DMS53 (cell line): ENCODE measurements at regions not wholly inside any gene's neighbourhood (a gene's known extent, or its start where the extent isn't known, plus 50 kb on each side); places are given as distances from the start of the nearest gene placed in this dataset.
"Not testable (repeated sequence)": the region's sequence is repeated elsewhere in the genome, so short reads cannot be mapped to it uniquely, and the experiment has no call there.

Source experiments
- DNase-seq: peaks from one replicate; lab custom pipeline; 2025; lab: John Stamatoyannopoulos, UW

DNA sequence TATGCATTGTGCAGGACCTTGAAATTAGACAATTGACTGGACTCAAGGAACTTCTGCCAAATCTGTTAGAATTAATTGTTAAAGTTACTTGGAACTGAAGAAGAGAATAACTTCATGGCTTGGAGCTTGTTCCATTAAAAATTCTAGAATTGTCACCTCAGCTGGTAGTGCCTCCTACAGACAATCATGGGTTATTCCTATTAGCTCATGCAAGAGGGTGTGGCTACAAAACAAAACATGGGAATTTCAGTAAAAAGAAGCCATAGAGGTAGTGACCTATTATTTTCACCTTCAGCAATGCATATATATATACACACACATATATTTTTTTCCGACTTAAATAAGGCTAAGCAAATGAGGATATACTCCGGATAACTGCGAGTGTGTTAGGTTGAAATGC is 181.9 kb upstream of the DTNA start:
- no peak for DNase-seq

DNA sequence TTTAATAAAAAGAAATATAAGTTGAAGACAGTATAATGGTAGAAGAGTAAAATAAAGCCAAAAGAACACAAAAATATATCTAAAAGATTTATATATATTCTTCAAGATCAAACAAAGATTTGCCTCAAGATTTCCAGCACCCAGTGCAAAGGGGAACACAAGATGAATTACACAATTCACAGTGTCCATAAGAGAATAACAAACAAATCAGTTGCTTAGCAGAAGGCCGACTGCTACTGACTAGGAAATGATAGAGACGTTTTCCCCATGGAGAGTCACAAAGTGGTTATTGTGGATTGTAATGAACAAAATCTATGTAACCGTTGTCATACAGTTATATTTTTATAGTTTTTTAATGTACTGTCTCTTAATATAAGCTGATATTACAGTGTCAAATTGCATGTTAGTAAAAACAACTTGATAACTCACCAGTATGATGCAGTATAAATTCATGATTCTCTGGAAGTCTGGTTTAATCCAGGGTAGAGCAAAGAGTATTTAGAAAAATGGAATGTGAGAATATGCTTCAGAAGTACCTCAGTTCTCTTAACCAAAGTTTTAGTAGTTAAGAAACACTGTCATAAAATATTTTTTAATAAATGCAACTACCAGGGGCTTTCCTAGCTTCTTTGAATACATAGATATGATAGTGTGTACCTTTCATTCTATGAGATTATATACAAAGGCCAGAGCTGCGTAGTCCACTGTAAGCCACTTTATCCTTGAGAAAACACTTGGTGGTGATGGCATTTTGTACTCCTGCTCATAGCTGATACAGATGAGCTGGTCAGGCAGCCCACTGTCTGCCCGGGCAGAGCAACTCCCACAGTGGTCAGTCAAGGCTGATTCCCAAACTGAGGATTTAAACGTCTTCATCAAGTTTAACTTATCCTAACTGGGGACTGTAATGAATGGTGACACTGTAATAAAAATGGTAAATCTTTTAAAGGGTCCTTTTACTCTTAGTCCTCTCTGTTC is 180.5 kb upstream of the DTNA start:
- no peak for DNase-seq

GRCh38 chr18:34531110-34531509 is 179.0 kb upstream of the DTNA start:
- no peak for DNase-seq

DNA sequence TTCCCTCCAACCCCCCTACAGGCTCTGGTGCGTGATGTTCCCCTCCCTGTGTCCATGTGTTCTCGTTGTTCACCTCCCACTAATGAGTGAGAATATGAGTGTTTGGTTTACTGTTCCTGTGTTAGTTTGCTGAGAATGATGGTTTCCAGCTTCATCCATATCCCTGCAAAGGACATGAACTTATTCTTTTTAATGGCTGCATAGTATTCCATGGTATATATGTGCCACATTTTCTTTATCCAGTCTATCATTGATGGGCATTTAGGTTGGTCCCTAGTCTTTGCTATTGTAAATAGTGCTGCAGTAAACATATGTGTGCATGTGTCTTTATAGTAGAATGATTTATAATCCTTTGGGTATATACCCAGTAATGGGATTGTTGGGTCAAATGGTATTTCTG is 175.5 kb upstream of the DTNA start:
- DNase-seq: not testable (repeated sequence)

GRCh38 chr18:34540897-34541296 is 169.2 kb upstream of the DTNA start:
- DNase-seq: no peak

- DNase-seq: no peak
These were observed 167.5 kb upstream of the DTNA start for GRCh38 chr18:34542625-34543024.

DNA sequence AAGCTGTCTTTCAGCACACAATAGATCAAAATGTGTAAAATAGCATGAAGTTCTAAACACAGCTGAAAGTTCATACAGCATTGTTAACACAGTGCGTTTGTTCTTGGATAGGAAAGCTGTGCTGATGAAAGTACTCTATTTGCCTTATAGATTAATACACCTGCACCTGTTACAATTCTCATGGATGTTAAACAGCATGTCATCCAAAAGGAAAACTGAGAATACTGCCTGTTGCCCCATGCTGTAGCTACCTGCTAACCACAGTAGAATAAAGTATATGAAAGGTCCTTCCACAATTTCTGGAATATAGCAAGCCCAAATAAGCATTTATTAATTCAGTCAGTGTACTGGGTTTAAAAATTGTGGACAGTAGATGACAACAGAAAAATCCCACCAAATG is 166.7 kb upstream of the DTNA start:
- DNase-seq: peak; percentile 80

GRCh38 chr18:34543945-34544344 is 166.2 kb upstream of the DTNA start:
- DNase-seq: peak; percentile 52

DNA sequence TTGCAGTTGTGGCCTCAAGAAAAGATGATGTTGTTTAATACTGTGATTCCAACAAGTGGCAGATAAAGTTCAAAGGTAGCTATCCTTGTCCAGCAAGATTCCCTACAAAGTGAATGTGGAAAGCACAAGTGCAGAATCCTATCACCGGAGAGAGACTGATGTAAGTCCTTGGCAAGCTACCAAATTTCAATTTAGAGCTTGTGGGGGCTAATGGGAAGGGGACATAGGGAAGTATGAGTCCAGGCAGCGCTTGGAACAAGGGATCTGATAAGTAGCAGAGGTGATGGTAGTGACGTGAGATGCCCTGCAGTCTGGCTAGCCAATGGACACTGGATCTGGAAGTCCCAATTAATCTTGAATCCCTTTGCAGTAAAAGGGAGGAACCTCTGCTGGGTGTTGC is 165.2 kb upstream of the DTNA start:
- no peak for DNase-seq

- no peak for DNase-seq
These were observed 161.8 kb upstream of the DTNA start for GRCh38 chr18:34548120-34548972.

GRCh38 chr18:34548973-34549294 is 161.2 kb upstream of the DTNA start:
- DNase-seq: no peak

GRCh38 chr18:34549367-34549766 is 160.7 kb upstream of the DTNA start:
- DNase-seq: no peak

- no peak for DNase-seq
These were observed 159.9 kb upstream of the DTNA start for GRCh38 chr18:34550156-34550555.

- DNase-seq: no peak
These were observed 159.2 kb upstream of the DTNA start for GRCh38 chr18:34550902-34551301.

GRCh38 chr18:34551824-34552223 is 158.3 kb upstream of the DTNA start:
- no peak for DNase-seq

DNA sequence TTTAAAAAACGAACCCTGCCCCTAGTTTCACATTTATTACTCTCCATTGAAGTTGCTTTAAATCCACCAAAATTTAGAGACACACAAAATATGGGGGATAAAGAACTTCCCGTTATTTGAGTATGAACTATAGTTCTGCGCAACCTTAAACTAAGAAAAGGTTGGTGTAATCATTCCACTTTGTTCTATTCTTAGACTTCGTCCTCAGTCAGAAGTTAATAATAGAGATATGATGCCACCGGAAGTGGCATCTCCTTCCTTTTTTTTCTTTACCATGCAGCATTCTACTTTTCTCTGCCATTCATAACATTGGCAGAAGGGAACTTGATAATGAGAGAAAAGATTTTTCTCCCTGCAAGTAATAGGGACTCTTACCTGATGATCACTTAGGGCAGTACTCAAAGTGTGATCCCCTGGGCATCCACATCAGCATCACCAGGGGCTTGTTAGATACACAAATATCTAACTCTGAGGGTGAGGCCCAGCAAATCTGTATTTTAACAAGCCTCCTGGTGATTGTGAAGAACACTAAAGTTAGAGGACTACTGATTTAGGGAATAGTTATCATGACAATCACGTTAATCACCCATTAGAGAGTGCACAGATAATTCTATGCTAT is 147.7 kb upstream of the DTNA start:
- DNase-seq: no peak

DNA sequence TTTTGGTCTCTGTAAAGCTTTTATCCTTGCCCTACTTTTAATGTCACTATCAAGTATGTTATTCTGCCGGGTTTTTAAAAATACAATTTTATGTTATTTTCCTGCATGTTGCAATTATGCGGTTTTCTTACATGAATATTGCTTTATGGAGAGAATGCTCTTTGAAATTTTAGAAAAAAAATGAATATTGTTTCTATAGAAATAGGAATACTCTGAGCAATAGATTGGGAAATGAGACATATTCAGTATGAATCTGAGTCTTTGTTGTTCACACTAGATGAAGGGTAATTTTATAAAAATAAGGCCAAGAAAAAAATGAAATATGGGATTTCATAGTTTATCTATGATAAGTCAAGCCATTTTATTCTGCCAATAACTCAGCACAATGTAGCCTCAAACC is 142.2 kb upstream of the DTNA start:
- DNase-seq: no peak

DNA sequence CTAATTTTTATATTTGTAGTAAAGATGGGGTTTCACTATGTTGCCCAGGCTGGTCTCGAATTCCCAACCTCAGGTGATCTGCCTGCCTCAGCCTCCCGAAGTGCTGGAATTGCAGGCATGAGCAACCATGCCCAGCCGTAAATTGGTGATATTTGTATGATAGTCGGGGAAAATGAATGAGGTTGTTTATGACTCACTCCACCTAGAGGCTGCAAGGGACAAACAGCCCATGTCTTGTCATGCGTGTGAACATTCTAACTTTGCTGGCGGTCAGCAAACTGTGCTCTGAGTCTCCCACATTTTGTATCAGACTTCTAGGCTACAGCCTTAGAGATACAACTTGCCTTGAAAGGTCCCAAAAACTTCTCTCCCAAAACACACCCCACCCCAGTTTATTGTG is 133.5 kb upstream of the DTNA start:
- no peak for DNase-seq

GRCh38 chr18:34583895-34584294 is 126.2 kb upstream of the DTNA start:
- no peak for DNase-seq

DNA sequence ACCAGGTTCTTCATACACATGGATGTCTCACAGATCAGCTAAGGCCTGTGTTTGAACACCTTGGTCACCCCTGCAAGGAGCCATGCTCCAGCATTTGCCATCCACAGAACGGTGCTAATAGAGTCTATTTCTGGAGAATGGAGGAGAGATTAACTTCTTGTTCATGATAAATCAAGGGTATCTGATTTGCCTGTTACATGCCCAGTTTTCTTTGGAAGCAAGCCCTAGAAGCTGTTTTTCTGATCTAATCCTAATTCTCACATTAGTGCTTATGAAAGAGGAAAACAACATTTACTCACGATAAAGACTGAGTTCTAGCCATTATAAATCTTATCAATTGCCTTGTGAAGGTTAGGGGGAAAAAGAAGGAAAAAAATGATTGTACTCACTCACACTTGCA is 119.6 kb upstream of the DTNA start:
- DNase-seq: no peak

GRCh38 chr18:34591920-34592444 is 118.1 kb upstream of the DTNA start:
- no peak for DNase-seq

GRCh38 chr18:34592481-34592880 is 117.6 kb upstream of the DTNA start:
- DNase-seq: no peak
